H9 (cell line): ENCODE measurements at regions not wholly inside any gene's neighbourhood (a gene's known extent, or its start where the extent isn't known, plus 50 kb on each side); places are given as distances from the start of the nearest gene placed in this dataset.

ENCODE experiments used
- DNase-seq: peaks from one replicate; pipeline ENCODE4 v3.0.0-alpha.2; 2017
- H2AFZ ChIP-seq: one replicate; pipeline ENCODE4 v1.6.1; 2013; ENCODE audit warnings: mild to moderate bottlenecking, low read length, control low read depth, moderate library complexity
- H2AK5ac ChIP-seq: 2 replicates; pipeline ENCODE4 v1.6.1; 2013; ENCODE audit warnings: low read length, control low read depth, mixed read lengths; ENCODE audit not compliant: insufficient read length
- H2BK120ac ChIP-seq: one replicate; pipeline ENCODE4 v1.6.1; 2013; ENCODE audit warnings: low read depth, mild to moderate bottlenecking, low read length, control low read depth, inconsistent platforms; ENCODE audit not compliant: poor library complexity, severe bottlenecking
- H2BK12ac ChIP-seq: 2 replicates; pipeline ENCODE4 v1.6.1; 2013; ENCODE audit warnings: low read length, control low read depth, mixed read lengths, low read depth; ENCODE audit not compliant: insufficient read length
- H2BK15ac ChIP-seq: 2 replicates; pipeline ENCODE4 v1.6.1; 2013; ENCODE audit warnings: low read depth, low read length, control low read depth
- H2BK20ac ChIP-seq: one replicate; pipeline ENCODE4 v1.6.1; 2013; ENCODE audit warnings: low read depth, mild to moderate bottlenecking, low read length, control low read depth, inconsistent platforms; ENCODE audit not compliant: poor library complexity, severe bottlenecking
- H2BK5ac ChIP-seq: 2 replicates; pipeline ENCODE4 v1.6.1; 2013; ENCODE audit warnings: low read length, control low read depth, mixed read lengths; ENCODE audit not compliant: insufficient read length
- H3K14ac ChIP-seq: 2 replicates; pipeline ENCODE4 v1.6.1; 2013; ENCODE audit warnings: low read length, control low read depth; ENCODE audit not compliant: insufficient read depth
- H3K18ac ChIP-seq: 2 replicates; pipeline ENCODE4 v1.6.1; 2013; ENCODE audit warnings: low read depth, mild to moderate bottlenecking, mixed read lengths, low read length, control low read depth; ENCODE audit not compliant: insufficient read length
- H3K23ac ChIP-seq: 2 replicates; pipeline ENCODE4 v1.6.1; 2013; ENCODE audit warnings: low read length, control low read depth, mixed read lengths, low read depth; ENCODE audit not compliant: insufficient read length
- H3K23me2 ChIP-seq: 2 replicates; pipeline ENCODE4 v1.6.1; 2013; ENCODE audit warnings: low read depth, mild to moderate bottlenecking, mixed read lengths, low read length, control low read depth; ENCODE audit not compliant: insufficient read length, poor library complexity, severe bottlenecking
- H3K27ac ChIP-seq: 2 replicates; pipeline ENCODE4 v1.5.1; 2013; ENCODE audit warnings: low read length, control low read depth, mixed read lengths, low read depth; ENCODE audit not compliant: insufficient read length
- H3K27me3 ChIP-seq: 2 replicates; pipeline ENCODE4 v1.6.1; 2013; ENCODE audit warnings: low read length, control low read depth, inconsistent platforms; ENCODE audit not compliant: insufficient read depth
- H3K4ac ChIP-seq: 2 replicates; pipeline ENCODE4 v1.6.1; 2013; ENCODE audit warnings: low read depth, mild to moderate bottlenecking, control low read depth, inconsistent platforms, low read length, moderate library complexity
- H3K4me1 ChIP-seq: 2 replicates; pipeline ENCODE4 v1.6.1; 2013; ENCODE audit warnings: low read length, control low read depth, inconsistent platforms; ENCODE audit not compliant: insufficient read depth
- H3K4me2 ChIP-seq: 2 replicates; pipeline ENCODE4 v1.6.1; 2013; ENCODE audit warnings: low read length, control low read depth, mixed read lengths; ENCODE audit not compliant: insufficient read length, insufficient read depth
- H3K56ac ChIP-seq: 2 replicates; pipeline ENCODE4 v1.6.1; 2013; ENCODE audit warnings: low read depth, mild to moderate bottlenecking, mixed read lengths, low read length, control low read depth; ENCODE audit not compliant: insufficient read length
- H3K79me1 ChIP-seq: 2 replicates; pipeline ENCODE4 v1.6.1; 2013; ENCODE audit warnings: low read depth, mild to moderate bottlenecking, moderate library complexity, low read length, control low read depth, inconsistent platforms; ENCODE audit not compliant: insufficient read depth, poor library complexity, severe bottlenecking
- H3K79me2 ChIP-seq: 2 replicates; pipeline ENCODE4 v1.6.1; 2013; ENCODE audit warnings: low read length, control low read depth, inconsistent platforms; ENCODE audit not compliant: insufficient read depth
- H3K9ac ChIP-seq: 2 replicates; pipeline ENCODE4 v1.6.1; 2013; ENCODE audit warnings: low read length, control low read depth, mixed read lengths; ENCODE audit not compliant: insufficient read length; ENCODE audit errors: extremely low read depth
- H3K9me3 ChIP-seq: one replicate; pipeline ENCODE4 v1.6.1; 2013; ENCODE audit warnings: low read depth, low read length, inconsistent platforms; ENCODE audit not compliant: control insufficient read depth
- H3T11ph ChIP-seq: one replicate; pipeline ENCODE4 v1.6.1; 2013; ENCODE audit warnings: mild to moderate bottlenecking, low read length, control low read depth, inconsistent platforms
- H4K20me1 ChIP-seq: one replicate; pipeline ENCODE4 v1.6.1; 2013; ENCODE audit not compliant: control insufficient read depth, insufficient read length, insufficient read depth
- H4K5ac ChIP-seq: 2 replicates; pipeline ENCODE4 v1.6.1; 2013; ENCODE audit warnings: low read depth, mild to moderate bottlenecking, mixed read lengths, low read length, control low read depth; ENCODE audit not compliant: insufficient read length
- H4K8ac ChIP-seq: replicated peaks from 2 replicates; pipeline ENCODE4 v1.6.1; 2013; ENCODE audit warnings: low read length, control low read depth, mixed read lengths, low read depth; ENCODE audit not compliant: insufficient read length
- H4K91ac ChIP-seq: 2 replicates; pipeline ENCODE4 v1.6.1; 2013; ENCODE audit warnings: low read depth, mild to moderate bottlenecking, moderate library complexity, mixed read lengths, low read length, control low read depth; ENCODE audit not compliant: insufficient read length
- H3K27ac Mint-ChIP-seq, 3 experiments: 2 replicates in 2 of 3; 3 replicates in 1 of 3; pipeline ENCODE4 v1.8.0; 2020 to 2021; ENCODE audit warnings: mixed read lengths in 3 of 3, mild to moderate bottlenecking in 1 of 3, moderate library complexity in 1 of 3
- H3K27me3 Mint-ChIP-seq: 2 replicates; pipeline ENCODE4 v1.8.0; 2021; ENCODE audit warnings: low read depth, mild to moderate bottlenecking, moderate library complexity, mixed read lengths
- H3K36me3 Mint-ChIP-seq, 3 experiments: 2 replicates in 2 of 3; 3 replicates in 1 of 3; pipeline ENCODE4 v1.8.0; 2020 to 2021; ENCODE audit warnings: low read depth in 3 of 3, mixed read lengths in 3 of 3; ENCODE audit not compliant: insufficient read depth in 1 of 3
- H3K4me1 Mint-ChIP-seq, 2 experiments: 2 replicates each; pipeline ENCODE4 v1.8.0; 2020; ENCODE audit warnings: mixed read lengths in 2 of 2
- H3K4me3 Mint-ChIP-seq, 2 experiments: 2 replicates in 1 of 2; 3 replicates in 1 of 2; pipeline ENCODE4 v1.8.0; 2020 to 2021; ENCODE audit warnings: mild to moderate bottlenecking in 2 of 2, mixed read lengths in 2 of 2, moderate library complexity in 1 of 2
- H3K9me3 Mint-ChIP-seq, 2 experiments: 2 replicates in 1 of 2; 3 replicates in 1 of 2; pipeline ENCODE4 v1.8.0; 2020; ENCODE audit warnings: mild to moderate bottlenecking in 2 of 2, mixed read lengths in 2 of 2, moderate library complexity in 1 of 2
- CTCF ChIP-seq: fragments of 200-600 bp; sonication (generic); conservative IDR thresholded peaks from 3 replicates; pipeline ENCODE4 v1.8.0; 2021; ENCODE audit warnings: antibody characterized with exemption, mild to moderate bottlenecking
- WGBS: extraction: QIAGEN DNeasy Blood & Tissue Kit; methylation state at CpG from one replicate; pipeline ENCODE4 v1.1.7; 2013; ENCODE audit warnings: missing lambda C conversion rate, low lambda C conversion rate, mixed read lengths; ENCODE audit not compliant: insufficient read length; ENCODE audit errors: extremely low coverage; 5-methylcytosine and 5-hydroxymethylcytosine counted together

GRCh38 chr13:72590091-72590740 is 137.2 kb downstream of the MZT1 start:
- Histone ChIP-seq H3K27me3 (no peaks in the 10 kb centered on the region), H3K9ac (no peak overlapping the region), H2BK20ac (no peak overlapping the region), H3T11ph (no peak overlapping the region), H3K9me3 (no peaks in the 10 kb centered on the region), H3K18ac (no peak overlapping the region), H3K27ac (no peak overlapping the region), H3K23me2 (no peaks in the 10 kb centered on the region), H2BK12ac (no peak overlapping the region), H3K4me2 (no peak overlapping the region), H2BK15ac (no peak overlapping the region), H2AK5ac (no peak overlapping the region), H3K79me2 (no peaks in the 10 kb centered on the region), H3K4ac (no peak overlapping the region), H3K23ac (no peak overlapping the region), H3K56ac (no peak overlapping the region), H4K8ac (no peak overlapping the region), H4K20me1 (no peaks in the 10 kb centered on the region), H4K91ac (no peak overlapping the region), H3K14ac (no peak overlapping the region), H2AFZ (no peak overlapping the region), H2BK120ac (no peak overlapping the region), H4K5ac (no peak overlapping the region), H2BK5ac (no peak overlapping the region), H3K79me1 (no peaks in the 10 kb centered on the region), H3K4me1 (no peaks in the 10 kb centered on the region)
- no CpG with 5 or more reads among the region's 1 CpG for WGBS
- Mint-ChIP-seq H3K27ac (no peak overlapping the region), H3K36me3 (peaks cover 0 to 3% (median 0%) of the 10 kb centered on the region in 3 experiments; a peak in 1 of 7 replicates), H3K27me3 (no peaks in the 10 kb centered on the region), H3K4me1 (no peaks in the 10 kb centered on the region), H3K9me3 (no peaks in the 10 kb centered on the region; a peak in 1 of 5 replicates), H3K4me3 (no peak overlapping the region)
- DNase-seq, result no peak
- TF ChIP-seq CTCF, result no peak
